ENCODE measurements at regions not wholly inside any gene's neighbourhood (a gene's known extent, or its start where the extent isn't known, plus 50 kb on each side); places are given as distances from the start of the nearest gene placed in this dataset.
A peak's percentile ranks its signal among the peaks of the same experiment; 100 is the strongest.

- no peak for DNase-seq
These were observed 847.2 kb downstream of the TUSC7 start for GRCh38 chr3:117556646-117557407.

- DNase-seq = no peak
These were observed 848.0 kb downstream of the TUSC7 start for GRCh38 chr3:117557464-117558090.

GRCh38 chr3:117558681-117559080, 849.1 kb downstream of the TUSC7 start:
- DNase-seq = no peak

GRCh38 chr3:117562000-117562399, 852.4 kb downstream of the TUSC7 start:
- DNase-seq = no peak

- no peak for DNase-seq
These were observed 853.5 kb downstream of the TUSC7 start for GRCh38 chr3:117563063-117563462.

GRCh38 chr3:117565777-117566176, 856.2 kb downstream of the TUSC7 start:
- no peak for DNase-seq

- no peak for DNase-seq
These were observed 857.3 kb downstream of the TUSC7 start for GRCh38 chr3:117566926-117567325.

GRCh38 chr3:117567382-117567781, 857.8 kb downstream of the TUSC7 start:
- no peak for DNase-seq

- DNase-seq = no peak
These were observed 858.3 kb downstream of the TUSC7 start for GRCh38 chr3:117567906-117568305.

GRCh38 chr3:117572786-117573185, 863.2 kb downstream of the TUSC7 start:
- no peak for DNase-seq

GRCh38 chr3:117580806-117581205, 871.2 kb downstream of the TUSC7 start:
- no peak for DNase-seq

GRCh38 chr3:117586161-117586560, 876.6 kb downstream of the TUSC7 start:
- no peak for DNase-seq

- DNase-seq = no peak
These were observed 877.8 kb downstream of the TUSC7 start for GRCh38 chr3:117587416-117587815.

GRCh38 chr3:117589454-117589853, 879.9 kb downstream of the TUSC7 start:
- DNase-seq = no peak

- peak; percentile 26 for DNase-seq
These were observed 886.0 kb downstream of the TUSC7 start for GRCh38 chr3:117595615-117596014.

GRCh38 chr3:117596503-117596902, 886.9 kb downstream of the TUSC7 start:
- no peak for DNase-seq

GRCh38 chr3:117597865-117598264, 888.3 kb downstream of the TUSC7 start:
- DNase-seq = no peak

GRCh38 chr3:117600112-117600511, 890.5 kb downstream of the TUSC7 start:
- no peak for DNase-seq

- DNase-seq = no peak
These were observed 891.1 kb downstream of the TUSC7 start for GRCh38 chr3:117600666-117601065.

GRCh38 chr3:117602058-117602644, 892.6 kb downstream of the TUSC7 start:
- DNase-seq = no peak

- no peak for DNase-seq
These were observed 893.5 kb downstream of the TUSC7 start for GRCh38 chr3:117603097-117603496.

GRCh38 chr3:117606866-117607265, 897.3 kb downstream of the TUSC7 start:
- DNase-seq = peak; percentile 45

- DNase-seq = no peak
These were observed 899.8 kb downstream of the TUSC7 start for GRCh38 chr3:117609330-117609729.
